Testis (tissue), 2 donors: ENCODE measurements at regions not wholly inside any gene's neighbourhood (a gene's known extent, or its start where the extent isn't known, plus 50 kb on each side); places are given as distances from the start of the nearest gene placed in this dataset.
"Not testable (repeated sequence)": the region's sequence is repeated elsewhere in the genome, so short reads cannot be mapped to it uniquely, and the experiment has no call there.

Source experiments
- DNase-seq: peaks from one replicate; pipeline ENCODE4 v3.0.0-alpha.2; 2019
- H3K27ac ChIP-seq, 2 donors: fragments of 200-600 bp; sonication (generic); one replicate each; pipeline ENCODE4 v1.5.1; 2019
- H3K27me3 ChIP-seq: fragments of 200-600 bp; sonication (generic); one replicate; pipeline ENCODE4 v1.5.1; 2019
- H3K36me3 ChIP-seq: fragments of 200-600 bp; sonication (generic); one replicate; pipeline ENCODE4 v1.5.1; 2017; ENCODE audit warnings: low read depth; ENCODE audit errors: missing control alignments
- H3K4me1 ChIP-seq: fragments of 200-600 bp; sonication (generic); one replicate; pipeline ENCODE4 v1.5.1; 2019
- H3K4me3 ChIP-seq, 2 donors: fragments of 200-600 bp; sonication (generic); one replicate each; pipeline ENCODE4 v1.5.1; 2017 to 2019
- H3K9me3 ChIP-seq: fragments of 200-600 bp; sonication (generic); one replicate; pipeline ENCODE4 v1.5.1; 2017
- CTCF ChIP-seq, 3 experiments: fragments of 450-650 bp in 2 of 3; fragments of 200-600 bp in 1 of 3; sonication (generic) in 1 of 3; IDR thresholded peaks; one replicate each; pipeline ENCODE4 v1.5.1; 2016 to 2019; ENCODE audit warnings: antibody characterized with exemption in 3 of 3, mild to moderate bottlenecking in 2 of 3, moderate library complexity in 1 of 3
- POLR2A ChIP-seq: fragments of 450-650 bp; IDR thresholded peaks from one replicate; pipeline ENCODE4 v1.6.1; 2017; ENCODE audit warnings: antibody characterized with exemption, mild to moderate bottlenecking, moderate library complexity
- whole genome bisulfite sequencing, 2 donors: methylation state at CpG; one replicate each; pipeline ENCODE4 v1.1.5; 2018; 5-methylcytosine and 5-hydroxymethylcytosine counted together
- intact Hi-C: fragments of 100-400 bp; cut with DNase I; formaldehyde crosslinking; loops from one replicate; pipeline ENCODE4 v1.15.1; 2023; ENCODE audit warnings: low total_unique reads

GRCh38 chr16:14013571-14014283 lies 57.4 kb upstream of the MRTFB start:
- H3K27ac ChIP-seq: peak overlapping the region in 1 of 2 donors; percentile 70
- intact Hi-C loops: no loop called here

DNA sequence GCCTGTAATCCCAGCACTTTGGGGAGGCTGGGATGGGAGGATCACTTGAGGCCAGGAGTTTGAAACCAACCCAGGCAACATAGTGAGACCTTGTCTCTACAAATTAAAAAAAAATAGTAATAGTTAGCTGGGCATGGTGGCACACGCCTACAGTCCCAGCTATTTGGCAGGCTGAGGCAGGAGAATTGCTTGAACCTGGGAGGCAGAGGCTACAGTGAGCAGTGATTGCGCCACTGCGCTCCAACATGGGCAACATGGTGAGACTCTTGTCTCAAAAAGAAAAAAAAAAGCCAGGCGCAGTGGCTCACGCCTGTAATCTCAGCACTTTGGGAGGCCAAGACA lies 56.9 kb upstream of the MRTFB start:
- peak overlapping the region in 1 of 2 donors; percentile 70 for H3K27ac ChIP-seq
- no peak for DNase-seq
- no peaks in the 10 kb centered on the region for H3K9me3 ChIP-seq
- no peak overlapping the region for H3K4me3 ChIP-seq
- peaks cover 18% of the 10 kb centered on the region for H3K4me1 ChIP-seq
- H3K36me3 ChIP-seq: no peaks in the 10 kb centered on the region
- no peak for TF ChIP-seq POLR2A
- no peak for TF ChIP-seq CTCF (IDR thresholded peaks at IDR 0.05)
- 76 to 86% methylated on average over 5 of the region's 5 CpGs for WGBS, 2 donors
- no peaks in the 10 kb centered on the region for H3K27me3 ChIP-seq
- intact Hi-C loops: no loop called here

More at GRCh38 chr16:14013571-14014283, 57.4 kb upstream of the MRTFB start:
- Histone ChIP-seq H3K4me1 (peaks cover 18% of the 10 kb centered on the region), H3K27me3 (no peaks in the 10 kb centered on the region), H3K9me3 (no peaks in the 10 kb centered on the region), H3K36me3 (no peaks in the 10 kb centered on the region), H3K4me3 (no peak overlapping the region)
- no peak for DNase-seq
- TF ChIP-seq POLR2A (no peak), CTCF (IDR thresholded peaks at IDR 0.05) (no peak)
- 45 to 55% methylated on average over 13 of the region's 13 CpGs for WGBS, 2 donors

DNA sequence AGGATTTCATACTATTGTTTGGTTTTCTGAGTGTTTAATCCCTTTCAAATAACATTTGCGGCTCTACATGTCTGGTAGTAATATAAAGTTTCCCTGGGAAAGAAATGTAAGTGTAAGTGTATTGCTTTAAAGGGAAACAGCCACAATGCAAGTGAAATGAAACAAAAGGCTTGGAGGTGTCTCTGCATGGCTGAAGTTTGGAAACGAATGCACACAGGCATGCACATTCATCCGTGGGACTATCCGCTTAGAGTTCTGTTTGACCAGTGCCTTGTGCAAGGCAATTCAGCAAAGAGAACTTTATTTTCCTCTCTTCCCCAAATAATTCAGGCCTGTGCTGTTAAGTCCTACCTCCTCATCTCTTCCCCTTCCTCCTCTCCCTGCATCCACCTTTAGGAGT lies 56.1 kb upstream of the MRTFB start:
- TF ChIP-seq CTCF (IDR thresholded peaks at IDR 0.05) (no peak), POLR2A (no peak)
- intact Hi-C loops: no loop called here
- WGBS, 2 donors: 40 to 41% methylated on average over 4 of the region's 4 CpGs
- Histone ChIP-seq H3K4me3 (no peak overlapping the region), H3K36me3 (no peaks in the 10 kb centered on the region), H3K9me3 (no peaks in the 10 kb centered on the region), H3K27me3 (no peaks in the 10 kb centered on the region), H3K4me1 (peaks cover 18% of the 10 kb centered on the region), H3K27ac (peak overlapping the region in 1 of 2 donors; percentile 70)
- no peak for DNase-seq

DNA sequence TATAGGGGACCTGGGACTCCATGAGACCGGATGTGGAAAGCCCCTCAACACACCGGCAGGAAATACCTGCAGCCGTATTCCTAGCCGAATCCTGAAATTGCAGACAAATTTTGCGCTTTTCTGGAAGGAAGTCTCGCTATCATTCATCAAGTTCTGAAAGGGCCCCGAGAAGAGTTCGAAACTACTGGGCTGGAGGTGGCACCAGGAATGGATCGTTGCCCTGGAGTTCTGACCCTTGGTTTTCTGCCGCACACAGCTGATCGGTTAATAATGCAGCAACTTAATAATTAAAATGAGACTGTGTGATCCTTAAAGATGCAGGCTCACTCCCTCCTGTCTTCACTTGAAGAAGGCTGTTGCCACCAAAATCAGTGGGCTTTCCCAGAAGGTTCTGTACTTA lies 55.7 kb upstream of the MRTFB start:
- 44 to 59% methylated on average over 11 of the region's 11 CpGs for WGBS, 2 donors
- TF ChIP-seq POLR2A (no peak), CTCF (IDR thresholded peaks at IDR 0.05) (no peak)
- H3K36me3 ChIP-seq: no peaks in the 10 kb centered on the region
- H3K9me3 ChIP-seq: no peaks in the 10 kb centered on the region
- H3K27ac ChIP-seq: no peak overlapping the region
- H3K4me3 ChIP-seq: no peak overlapping the region
- H3K27me3 ChIP-seq: no peaks in the 10 kb centered on the region
- no peak for DNase-seq
- H3K4me1 ChIP-seq: peaks cover 18% of the 10 kb centered on the region
- intact Hi-C loops: no loop called here

DNA sequence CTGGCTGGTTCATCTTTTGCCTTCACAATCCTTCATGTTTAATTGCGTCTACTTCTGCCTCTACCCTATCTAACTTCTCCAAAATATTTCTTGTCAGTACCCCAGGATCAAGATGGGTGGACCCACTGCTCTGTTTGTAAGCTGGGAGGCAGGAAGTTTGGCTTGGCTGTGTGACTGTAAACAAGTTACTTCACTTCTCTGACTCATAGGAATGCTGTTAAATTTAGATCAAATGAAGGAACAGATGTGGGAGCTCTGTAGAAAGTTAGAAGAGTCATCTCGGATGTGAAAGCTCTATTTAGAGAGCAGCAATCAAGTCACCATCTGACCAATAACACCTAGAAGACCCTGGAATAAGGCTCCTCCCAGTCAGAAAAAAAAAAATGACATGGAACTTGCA lies 55.2 kb upstream of the MRTFB start:
- Histone ChIP-seq H3K36me3 (no peaks in the 10 kb centered on the region), H3K4me1 (peaks cover 18% of the 10 kb centered on the region), H3K9me3 (no peaks in the 10 kb centered on the region), H3K4me3 (no peak overlapping the region), H3K27ac (no peak overlapping the region), H3K27me3 (no peaks in the 10 kb centered on the region)
- no peak for DNase-seq
- no peak for TF ChIP-seq POLR2A
- no peak for TF ChIP-seq CTCF (IDR thresholded peaks at IDR 0.05)
- 40 to 47% methylated on average over 2 of the region's 2 CpGs for WGBS, 2 donors
- intact Hi-C loops: no loop called here

GRCh38 chr16:14016362-14016761 lies 54.8 kb upstream of the MRTFB start:
- H3K36me3 ChIP-seq, H3K27ac ChIP-seq, H3K9me3 ChIP-seq, H3K27me3 ChIP-seq, intact Hi-C loops, DNase-seq: not testable (repeated sequence)
- 53 to 82% methylated on average over 14 to 15 of the region's 15 CpGs for WGBS, 2 donors
- Histone ChIP-seq H3K4me3 (peak overlapping the region in 1 of 2 donors; percentile 2), H3K4me1 (peaks cover 18% of the 10 kb centered on the region)
